GM19035 (cell line): ENCODE measurements at regions not wholly inside any gene's neighbourhood (a gene's known extent, or its start where the extent isn't known, plus 50 kb on each side); places are given as distances from the start of the nearest gene placed in this dataset.
"Not testable (repeated sequence)": the region's sequence is repeated elsewhere in the genome, so short reads cannot be mapped to it uniquely, and the experiment has no call there.

Experiments used
- ATAC-seq: cut with Tn5 transposase; IDR thresholded peaks from one replicate; pipeline ENCODE4 v1.9.1; 2021; ENCODE audit not compliant: unreplicated experiment

DNA sequence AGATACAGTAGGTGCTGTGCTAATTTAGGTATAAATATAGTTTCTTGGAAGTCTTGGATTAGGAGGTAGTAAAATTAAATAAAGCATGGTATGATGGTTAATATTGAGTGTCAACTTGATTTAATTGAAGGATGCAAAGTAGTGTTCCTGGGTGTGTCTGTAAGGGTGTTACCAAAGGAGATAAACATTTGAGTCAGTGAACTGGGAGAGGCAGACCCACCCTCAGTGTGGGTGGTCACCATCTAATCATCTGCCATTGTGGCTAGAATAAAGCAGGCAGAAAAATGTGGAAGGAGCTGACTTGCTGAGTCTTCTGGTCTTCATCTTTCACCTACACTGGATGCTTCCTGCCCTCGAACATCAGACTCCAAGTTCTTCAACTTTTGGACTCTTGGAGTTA, 153.7 kb upstream of the GK2 start:
- no peak for ATAC-seq

DNA sequence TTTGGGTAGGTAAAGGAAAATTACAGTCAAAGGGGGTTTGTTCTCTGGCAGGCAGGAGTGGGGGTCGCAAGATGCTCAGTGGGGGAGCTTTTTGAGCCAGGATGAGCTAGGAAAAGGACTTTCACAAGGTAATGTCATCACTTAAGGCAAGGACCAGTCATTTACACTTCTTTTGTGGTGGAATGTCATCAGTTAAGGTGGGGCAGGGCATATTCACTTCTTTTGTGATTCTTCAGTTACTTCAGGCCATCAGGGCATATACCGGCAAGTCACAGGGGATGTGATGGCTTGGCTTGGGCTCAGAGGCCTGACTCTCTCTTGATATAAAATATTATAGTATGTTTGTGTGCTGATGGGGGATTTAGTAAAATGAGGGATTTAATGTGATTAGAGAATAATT, 151.4 kb upstream of the GK2 start:
- ATAC-seq: not testable (repeated sequence)

DNA sequence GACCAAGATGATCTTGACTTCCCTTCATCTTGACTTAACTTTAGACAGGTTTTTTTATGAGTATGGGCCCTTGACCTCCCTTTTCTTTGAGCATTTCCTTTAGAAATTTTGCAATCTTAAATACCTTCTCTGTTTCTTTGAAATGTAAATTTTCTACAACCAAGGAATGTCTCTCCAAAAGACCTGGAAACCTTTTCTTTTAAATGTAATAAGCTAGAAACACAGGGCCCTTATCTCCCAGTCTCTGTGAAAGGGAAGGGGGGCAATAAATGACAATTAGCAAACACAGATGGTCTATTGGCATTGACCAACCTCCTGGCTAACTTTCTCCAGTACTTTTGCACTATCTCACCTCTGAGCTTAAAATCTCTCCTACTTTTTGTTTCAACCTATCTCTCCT, 144.3 kb upstream of the GK2 start:
- no peak for ATAC-seq

DNA sequence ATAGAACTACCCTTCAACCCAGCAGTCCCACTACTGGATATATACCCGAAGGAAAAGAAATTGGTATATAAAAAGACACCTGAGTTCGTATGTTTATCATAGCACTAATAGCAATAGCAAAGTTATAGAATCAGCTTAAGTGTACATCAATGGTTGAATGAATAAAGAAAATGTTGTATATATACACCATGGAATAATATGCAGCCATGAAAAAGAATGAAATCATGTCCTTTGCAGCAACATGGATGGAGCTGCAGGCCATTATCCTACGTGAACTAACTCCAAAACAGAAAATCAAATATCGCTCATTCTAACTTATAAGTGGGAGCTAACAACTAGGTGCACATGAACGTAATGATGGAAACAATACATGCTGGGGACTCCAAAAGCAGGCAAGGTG, 143.5 kb upstream of the GK2 start:
- no peak for ATAC-seq

DNA sequence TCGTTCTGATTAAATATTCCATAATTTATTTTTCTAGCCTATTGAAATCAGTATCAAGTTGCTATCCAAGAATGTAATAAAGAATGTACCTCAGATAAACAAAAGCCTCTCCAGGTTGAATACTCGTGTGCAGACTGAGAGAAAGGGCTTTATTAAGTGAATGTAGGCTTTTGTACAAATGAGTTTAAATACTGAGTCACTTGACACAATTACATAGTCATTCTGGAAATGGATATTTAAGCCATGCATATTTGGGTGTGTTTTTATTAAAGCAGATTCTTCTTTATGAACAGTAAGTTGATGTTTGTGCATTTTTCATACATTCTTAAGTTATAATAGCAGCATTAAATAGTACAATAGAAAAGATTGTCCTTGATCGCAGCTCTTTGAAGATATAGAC, 139.8 kb upstream of the GK2 start:
- ATAC-seq: no peak

DNA sequence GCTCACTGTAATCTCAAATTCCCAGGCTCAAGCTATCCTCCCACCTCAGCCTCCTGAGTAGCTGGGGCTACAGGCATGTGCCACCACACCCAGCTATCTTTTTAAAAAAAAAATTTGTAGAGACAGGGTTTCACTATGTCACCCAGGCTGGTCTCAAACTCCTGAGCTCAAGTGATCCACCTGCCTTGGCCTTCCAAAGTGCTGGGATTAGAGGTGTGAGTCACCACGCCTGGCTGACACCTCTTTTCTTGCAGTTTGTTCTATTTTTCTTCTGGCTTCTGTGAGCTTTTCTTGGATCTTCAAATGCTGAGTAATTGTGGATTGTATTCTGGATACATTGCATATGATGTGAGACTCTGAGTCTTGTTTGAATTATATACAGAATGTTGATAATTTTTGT, 137.3 kb upstream of the GK2 start:
- not testable (repeated sequence) for ATAC-seq

DNA sequence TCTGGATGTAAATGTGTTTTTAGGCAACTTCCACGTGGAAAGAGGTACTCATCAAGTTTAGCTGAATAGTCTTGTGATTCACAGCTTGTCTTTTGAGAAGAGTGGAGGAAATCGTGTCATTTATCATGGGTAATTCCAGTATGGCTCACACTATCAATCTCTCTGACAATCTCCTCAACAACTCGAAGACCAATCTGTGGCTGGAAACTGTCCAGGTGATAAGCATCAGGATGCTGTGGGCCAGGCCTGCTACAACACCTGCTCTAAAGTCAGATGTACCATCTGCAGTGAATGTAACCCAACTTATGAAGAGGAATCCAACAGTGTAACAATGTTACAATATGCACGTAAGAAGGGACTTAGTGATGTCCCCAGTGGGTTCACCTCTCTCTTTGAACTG, 132.1 kb upstream of the GK2 start:
- no peak for ATAC-seq

DNA sequence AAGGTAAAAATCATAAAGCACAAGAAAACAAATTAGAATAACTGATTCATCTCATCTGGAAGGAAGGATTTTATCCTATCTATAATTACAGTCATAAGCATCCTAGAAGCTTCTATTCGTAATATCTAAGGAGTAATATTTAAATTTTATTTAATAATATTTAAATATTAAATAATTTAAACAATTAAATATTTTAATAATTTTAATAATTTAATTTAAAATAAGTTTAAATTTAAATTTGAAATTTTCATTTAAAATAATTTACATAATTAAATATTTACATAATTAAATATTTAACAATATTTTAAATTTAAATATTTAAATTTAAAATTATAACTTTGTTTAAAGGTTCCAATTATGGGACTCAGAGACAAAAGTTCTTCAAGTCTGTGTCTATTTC, 127.5 kb upstream of the GK2 start:
- ATAC-seq: no peak

DNA sequence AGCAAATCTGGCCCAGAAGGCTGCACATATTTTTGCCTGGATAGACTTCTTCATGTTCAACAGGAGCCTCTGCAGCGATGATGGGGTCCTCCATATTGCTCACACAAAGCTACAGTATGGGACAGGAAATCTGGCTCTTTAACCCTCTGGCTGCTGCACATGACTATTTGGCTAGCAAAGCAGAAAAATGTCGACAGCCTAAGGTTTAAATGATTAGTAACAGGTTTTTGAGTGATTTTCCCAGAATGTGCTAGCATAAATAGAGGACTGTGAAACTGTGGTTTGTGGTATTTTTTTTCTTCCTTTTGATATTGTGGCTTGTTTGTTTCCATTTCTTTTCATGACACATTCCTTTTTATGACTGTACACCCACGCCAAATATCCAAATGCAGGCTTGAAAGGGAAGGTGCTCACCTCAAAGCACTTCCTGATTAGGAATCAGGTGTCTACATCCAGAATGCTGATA, 120.2 kb upstream of the GK2 start:
- ATAC-seq: no peak

DNA sequence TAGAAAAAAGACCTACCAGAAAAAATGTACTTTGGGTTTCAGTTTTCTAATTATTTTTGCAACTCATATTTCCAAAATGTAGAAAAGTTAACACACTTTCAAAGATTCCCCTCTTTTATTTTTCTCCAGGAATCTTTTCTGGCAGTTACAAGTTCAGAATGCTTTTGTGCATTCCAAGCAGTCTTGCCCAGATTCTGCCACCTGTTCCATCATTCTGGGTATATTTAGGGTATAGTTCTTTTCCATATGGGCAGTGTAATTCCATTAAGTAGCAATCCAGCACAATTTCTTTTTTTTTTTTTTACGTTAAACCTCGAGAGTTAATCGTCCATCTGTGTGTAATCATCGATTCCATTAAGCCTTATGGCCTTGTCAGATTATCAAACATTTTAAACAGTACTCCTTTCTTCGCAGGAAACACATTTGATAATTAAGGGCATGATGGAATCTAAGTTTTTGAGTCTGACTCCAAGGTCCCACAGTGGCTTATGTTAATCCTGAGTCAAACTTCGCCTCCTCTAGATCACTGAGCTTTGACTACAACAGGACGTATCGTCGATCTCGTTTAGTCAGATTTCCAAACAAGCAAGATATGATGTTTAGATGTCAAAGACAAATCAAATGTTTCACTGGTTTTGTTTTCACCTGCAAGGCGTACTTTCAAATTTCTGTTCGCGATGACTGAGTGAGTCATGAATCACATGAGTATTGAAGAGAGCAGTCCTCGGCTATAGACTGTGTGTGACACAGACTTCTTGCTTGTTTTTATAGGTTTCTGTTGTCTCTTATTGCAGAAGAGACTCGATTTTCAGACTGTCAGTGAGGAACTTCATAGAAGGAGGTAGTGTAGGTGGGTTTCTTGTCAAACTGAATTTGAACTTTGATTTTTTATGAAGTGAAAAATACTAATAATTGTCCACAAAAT, 118.9 kb upstream of the GK2 start:
- no peak for ATAC-seq

DNA sequence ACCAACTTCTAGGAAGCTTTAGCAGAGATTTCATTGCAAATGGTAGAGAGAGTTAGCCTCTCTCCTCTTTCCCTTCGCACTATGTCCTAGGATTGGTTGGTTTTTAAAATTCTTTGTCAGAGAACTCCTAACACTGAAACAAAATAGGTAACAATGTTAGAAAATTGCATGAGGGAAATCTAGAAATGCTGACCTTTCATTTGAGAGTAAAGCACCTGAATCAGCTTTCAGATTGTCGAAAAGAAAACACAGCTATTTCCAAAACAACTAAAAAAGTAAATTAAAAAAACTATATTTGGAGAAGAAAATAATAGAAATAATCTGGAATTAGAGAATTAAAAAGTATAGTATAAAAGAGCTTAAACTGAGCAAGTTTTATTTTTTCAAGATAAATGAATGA, 108.1 kb upstream of the GK2 start:
- no peak for ATAC-seq

DNA sequence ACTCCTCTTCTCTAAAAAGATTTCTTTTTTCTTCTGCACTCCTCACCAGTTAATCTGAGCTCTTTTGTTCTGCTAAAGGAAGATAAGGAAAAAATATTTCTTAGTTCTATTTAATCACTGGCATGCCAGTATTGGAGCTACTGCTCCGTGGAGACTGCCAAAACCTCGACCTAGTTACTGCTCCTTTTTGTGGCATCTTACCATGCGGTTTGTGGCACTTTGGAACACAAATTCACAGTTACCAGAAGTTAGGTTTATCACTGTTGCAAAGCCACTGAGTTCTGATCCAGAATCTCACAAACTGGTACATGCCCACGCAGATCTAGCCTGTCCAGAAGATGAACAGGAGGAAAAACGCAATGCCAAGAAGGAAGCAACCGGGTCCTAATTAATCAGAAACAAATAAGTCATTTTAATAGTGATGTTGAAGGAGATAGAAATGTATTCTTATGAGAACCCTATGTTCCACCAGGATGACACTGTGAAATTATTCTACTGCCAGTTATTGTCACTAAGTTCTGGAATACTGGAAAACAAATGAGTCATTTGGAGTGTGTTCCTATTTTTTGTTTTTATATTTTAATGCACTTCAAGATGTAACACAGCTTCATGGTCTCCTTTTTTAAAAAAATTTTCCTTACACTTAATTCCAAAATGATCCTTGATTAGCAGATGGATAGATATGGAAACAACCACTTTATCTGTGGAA, 106.7 kb upstream of the GK2 start:
- ATAC-seq: no peak

DNA sequence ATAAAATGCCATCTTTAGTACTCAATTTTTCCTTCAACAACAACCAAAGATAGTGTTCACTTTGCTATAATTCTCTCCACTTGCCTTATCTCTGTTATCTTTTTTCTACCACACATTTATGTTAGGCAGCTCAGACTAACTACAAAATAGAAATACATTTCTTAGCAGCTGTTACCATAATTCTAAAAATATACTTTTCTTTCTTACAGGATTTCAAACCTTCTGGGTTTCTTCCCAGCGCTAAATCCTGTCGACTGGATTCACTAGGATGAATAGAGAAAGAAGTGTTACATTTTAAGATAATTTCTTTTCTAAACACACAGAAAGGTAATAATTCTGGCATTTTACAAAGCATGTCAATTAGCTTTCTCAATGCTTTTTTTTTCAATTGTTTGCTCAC, 105.5 kb upstream of the GK2 start:
- ATAC-seq: no peak

DNA sequence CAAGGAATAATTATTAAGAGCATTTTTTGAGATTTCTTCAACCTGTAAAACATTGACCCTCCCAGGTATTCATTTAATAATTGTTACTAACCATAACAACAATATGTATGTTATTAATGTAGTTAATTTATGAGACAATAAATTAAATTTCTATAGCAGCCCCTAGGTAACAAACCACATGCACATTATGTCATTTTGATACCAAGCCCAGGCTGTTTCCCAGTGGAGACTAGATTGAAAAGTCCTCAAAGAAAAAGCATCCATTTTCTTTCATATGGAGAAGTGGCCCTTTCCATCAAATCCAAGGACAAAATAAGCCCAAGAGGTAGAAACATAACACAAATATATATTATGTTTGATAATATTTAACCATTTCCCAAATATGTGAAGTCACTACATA, 104.3 kb upstream of the GK2 start:
- no peak for ATAC-seq

DNA sequence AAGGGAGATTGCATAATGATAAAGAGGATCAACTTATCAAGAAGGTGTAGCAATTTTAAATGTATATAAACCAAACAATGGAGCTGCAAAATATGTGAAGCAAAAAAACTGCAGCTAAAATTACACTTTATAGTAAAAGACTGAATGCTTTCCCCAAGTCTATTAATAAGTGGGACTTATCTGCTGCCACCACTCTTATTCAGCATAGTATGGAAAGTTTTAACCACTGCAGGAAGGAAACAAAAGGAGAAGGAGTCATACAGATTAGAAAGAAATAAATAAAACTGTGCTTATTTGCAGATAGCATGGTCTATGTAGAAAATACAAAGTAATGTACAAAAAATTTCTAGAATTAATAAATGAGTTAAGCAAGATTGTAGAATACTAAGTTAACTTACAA, 94.1 kb upstream of the GK2 start:
- no peak for ATAC-seq

DNA sequence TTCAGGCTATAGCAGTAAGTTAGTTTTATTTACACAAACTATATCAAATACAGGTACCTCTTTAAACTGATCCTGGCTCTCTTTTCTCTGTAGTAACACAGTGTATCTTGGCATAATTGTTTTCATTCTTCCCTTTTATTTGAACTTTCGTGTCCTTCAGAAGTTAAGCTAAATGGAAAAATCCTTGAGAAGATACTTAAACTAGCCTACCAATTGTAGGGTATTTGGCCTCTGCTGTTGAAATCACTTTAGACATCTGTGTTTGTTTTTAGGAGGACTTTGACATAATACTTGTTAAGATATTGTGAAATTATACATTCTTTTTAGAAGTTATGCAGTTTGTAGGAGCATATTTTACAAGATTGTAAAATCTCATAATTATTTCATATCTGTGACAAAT, 90.3 kb upstream of the GK2 start:
- ATAC-seq: no peak

DNA sequence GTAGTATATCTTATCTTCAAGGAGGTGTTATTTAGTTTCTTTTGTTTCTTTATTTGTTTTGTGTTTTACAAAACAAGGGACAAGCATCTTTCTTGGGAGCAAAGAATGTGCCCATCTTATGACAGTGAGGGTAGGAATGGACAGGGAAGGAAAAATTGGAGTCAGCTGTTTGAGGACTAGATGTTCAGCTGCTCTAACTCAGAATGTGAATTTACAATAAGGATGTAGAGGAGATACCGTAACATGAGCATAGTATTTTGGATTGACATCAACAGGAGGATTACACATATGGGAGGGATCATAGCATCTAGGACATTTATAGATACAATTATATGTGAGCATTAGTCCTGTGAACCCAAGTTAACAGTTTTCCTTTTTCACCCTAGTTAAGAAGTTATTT, 89.0 kb upstream of the GK2 start:
- no peak for ATAC-seq

DNA sequence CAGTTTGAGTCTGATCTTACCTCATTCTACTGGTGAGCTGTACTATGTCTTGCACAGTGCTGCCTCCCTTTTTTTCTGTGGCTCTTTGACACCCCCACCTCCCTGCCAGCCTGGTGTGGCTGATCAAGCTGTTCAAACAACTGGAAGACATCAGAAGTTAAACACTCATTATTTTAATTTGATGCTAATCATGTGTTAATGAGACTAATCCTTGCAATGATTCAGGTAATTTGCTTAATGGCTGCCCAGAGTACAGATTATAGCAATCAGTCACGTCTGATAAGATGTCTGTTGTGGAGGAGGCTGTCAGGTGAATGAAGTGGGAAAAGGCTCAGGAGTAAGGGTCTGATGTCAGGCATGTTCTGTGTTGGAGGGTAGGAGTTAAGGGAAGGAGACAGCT, 87.4 kb upstream of the GK2 start:
- no peak for ATAC-seq

DNA sequence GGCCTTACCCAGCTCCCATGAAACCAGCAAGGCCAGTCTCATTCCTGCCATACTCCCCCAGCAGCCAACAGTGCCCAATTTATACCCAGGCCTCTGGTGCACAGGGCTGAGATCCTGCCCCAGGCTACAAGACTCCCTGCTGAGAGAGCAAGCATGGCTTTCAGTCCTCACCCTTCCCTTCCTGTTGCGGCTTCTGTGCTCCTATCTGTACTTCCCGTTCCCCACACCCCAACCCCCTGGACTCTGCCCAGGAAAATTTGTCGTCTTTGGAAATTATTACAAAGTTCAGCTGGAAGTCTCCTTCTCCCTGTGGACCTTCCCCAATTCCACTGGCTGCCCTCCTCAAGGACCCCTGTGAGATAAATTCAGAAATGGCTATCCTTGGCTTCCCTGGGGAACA, 84.1 kb upstream of the GK2 start:
- no peak for ATAC-seq

DNA sequence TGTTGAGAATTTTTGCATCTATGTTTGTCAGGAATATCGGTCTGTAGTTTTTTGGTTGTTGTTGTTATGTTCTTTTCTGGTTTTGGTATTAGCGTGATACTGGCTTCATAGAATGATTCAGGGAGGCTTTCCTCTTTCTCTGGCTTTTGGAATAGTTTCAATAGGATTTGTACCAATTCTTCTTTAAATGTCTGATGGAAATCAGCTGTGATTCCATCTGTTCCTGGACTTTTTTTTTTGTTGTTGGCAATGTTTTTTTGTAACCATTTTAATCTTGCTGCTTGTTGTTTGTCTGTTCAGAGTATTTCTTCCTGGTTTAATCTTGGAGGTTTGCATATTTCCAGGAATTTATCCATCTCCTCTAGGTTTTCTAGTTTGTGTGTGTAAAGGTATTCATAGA, 81.5 kb upstream of the GK2 start:
- no peak for ATAC-seq

DNA sequence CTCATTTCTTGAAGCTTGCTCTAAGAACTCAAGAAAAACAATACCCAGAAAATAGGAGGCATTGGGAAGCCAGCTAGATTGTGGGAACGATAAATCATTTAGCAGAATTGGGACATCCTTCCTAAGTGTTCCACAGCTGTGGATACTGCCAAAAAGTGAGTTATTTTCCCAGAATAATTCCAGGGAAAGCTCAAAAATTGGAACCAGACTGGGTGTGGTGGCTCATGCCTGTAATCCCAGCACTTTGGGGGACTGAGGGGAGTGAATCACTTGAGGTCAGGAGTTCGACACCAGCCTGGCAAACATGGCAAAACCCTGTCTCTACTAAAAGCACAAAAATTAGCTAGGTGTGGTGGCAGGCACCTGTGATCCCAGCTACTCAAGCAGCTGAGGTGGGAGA, 68.2 kb upstream of the GK2 start:
- no peak for ATAC-seq

DNA sequence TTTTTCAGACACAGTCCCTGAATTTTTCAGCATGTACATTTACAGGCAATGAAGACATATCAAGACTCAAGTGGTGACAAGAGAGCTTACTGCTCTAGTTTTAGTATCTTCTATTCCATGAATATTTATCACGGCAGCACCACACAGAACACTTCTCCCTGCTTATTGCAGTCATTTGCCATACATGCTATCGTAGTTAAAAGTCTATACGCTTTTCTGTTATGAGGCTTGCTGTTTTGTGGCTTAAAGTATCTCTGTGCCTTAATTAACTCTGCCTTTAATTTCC, 65.4 kb upstream of the GK2 start:
- no peak for ATAC-seq
